ENCODE measurements at regions not wholly inside any gene's neighbourhood (a gene's known extent, or its start where the extent isn't known, plus 50 kb on each side); places are given as distances from the start of the nearest gene placed in this dataset.

- Histone ChIP-seq H4K91ac (ENCODE audit: low read depth, low read length) (no peak overlapping the region), H4K8ac (ENCODE audit: low read depth, low read length) (no peak overlapping the region), H3K4me1 (ENCODE audit: control insufficient read depth in 1 of 2, insufficient read depth in 2 of 2, low read length in 2 of 2) (no peaks in the 10 kb centered on the region), H2BK5ac (ENCODE audit: low read depth, low read length, poor library complexity) (no peak overlapping the region), H3K9ac (ENCODE audit: low read length) (no peak overlapping the region), H3K79me1 (ENCODE audit: low read length) (no peaks in the 10 kb centered on the region), H3K9me3 (ENCODE audit: insufficient read depth, low read depth, low read length) (no peaks in the 10 kb centered on the region), H4K12ac (ENCODE audit: low read depth, low read length) (no peak overlapping the region), H3K4ac (ENCODE audit: low read depth, low read length) (no peak overlapping the region), H3K27me3 (ENCODE audit: insufficient read depth, low read length) (no peaks in the 10 kb centered on the region), H3K14ac (ENCODE audit: low read length) (no peak overlapping the region), H2AK5ac (ENCODE audit: low read length) (no peak overlapping the region), H2BK120ac (ENCODE audit: insufficient read depth, low read length, poor library complexity) (no peak overlapping the region), H3K36me3 (ENCODE audit: control insufficient read depth in 1 of 2, insufficient read depth in 2 of 2, low read length in 2 of 2) (no peaks in the 10 kb centered on the region), H3K79me2 (ENCODE audit: control insufficient read depth, insufficient read depth, low read length, poor library complexity) (no peaks in the 10 kb centered on the region), H3K27ac (ENCODE audit: low read depth, low read length) (no peak overlapping the region), H2AFZ (ENCODE audit: insufficient read depth, low read length, poor library complexity) (no peak overlapping the region), H3K23ac (ENCODE audit: low read length) (no peak overlapping the region), H3K18ac (ENCODE audit: low read length) (no peak overlapping the region), H3K4me3 (ENCODE audit: low read depth, low read length) (no peak overlapping the region), H2BK12ac (ENCODE audit: low read length) (no peak overlapping the region), H3K4me2 (ENCODE audit: low read length) (no peak overlapping the region)
- WGBS (ENCODE audit: extremely low coverage, insufficient coverage, insufficient read length): no CpG with 5 or more reads among the region's 11 CpGs
- DNase-seq: peak; percentile 20 to 39
These were observed 172.4 kb upstream of the SSTR4 start for GRCh38 chr20:22862671-22863230.

- no CpG with 5 or more reads among the region's 4 CpGs for WGBS (ENCODE audit: extremely low coverage, insufficient coverage, insufficient read length)
These were observed 171.3 kb upstream of the SSTR4 start for GRCh38 chr20:22863826-22864225.

GRCh38 chr20:22866812-22867341 is 168.2 kb upstream of the SSTR4 start:
- no peaks in the 10 kb centered on the region for H3K4me1 ChIP-seq (ENCODE audit: control insufficient read depth in 1 of 2, insufficient read depth in 2 of 2, low read length in 2 of 2)
- H3K4me3 ChIP-seq (ENCODE audit: low read depth, low read length): no peak overlapping the region
- H4K12ac ChIP-seq (ENCODE audit: low read depth, low read length): no peak overlapping the region
- H3K4ac ChIP-seq (ENCODE audit: low read depth, low read length): no peak overlapping the region
- no peak overlapping the region for H2AK5ac ChIP-seq (ENCODE audit: low read length)
- H4K91ac ChIP-seq (ENCODE audit: low read depth, low read length): no peak overlapping the region
- no peak overlapping the region for H3K18ac ChIP-seq (ENCODE audit: low read length)
- H3K9me3 ChIP-seq (ENCODE audit: insufficient read depth, low read depth, low read length): no peaks in the 10 kb centered on the region
- H3K4me2 ChIP-seq (ENCODE audit: low read length): no peak overlapping the region
- H4K8ac ChIP-seq (ENCODE audit: low read depth, low read length): no peak overlapping the region
- no peak overlapping the region for H3K27ac ChIP-seq (ENCODE audit: low read depth, low read length)
- no peak overlapping the region for H3K9ac ChIP-seq (ENCODE audit: low read length)
- DNase-seq: no peak
- H2BK12ac ChIP-seq (ENCODE audit: low read length): no peak overlapping the region
- no peak overlapping the region for H2BK5ac ChIP-seq (ENCODE audit: low read depth, low read length, poor library complexity)
- H3K79me1 ChIP-seq (ENCODE audit: low read length): no peaks in the 10 kb centered on the region
- no peaks in the 10 kb centered on the region for H3K27me3 ChIP-seq (ENCODE audit: insufficient read depth, low read length)
- no peak overlapping the region for H3K23ac ChIP-seq (ENCODE audit: low read length)
- no peaks in the 10 kb centered on the region for H3K79me2 ChIP-seq (ENCODE audit: control insufficient read depth, insufficient read depth, low read length, poor library complexity)
- H3K14ac ChIP-seq (ENCODE audit: low read length): no peak overlapping the region
- no peak overlapping the region for H2AFZ ChIP-seq (ENCODE audit: insufficient read depth, low read length, poor library complexity)
- H2BK120ac ChIP-seq (ENCODE audit: insufficient read depth, low read length, poor library complexity): no peak overlapping the region
- no CpG with 5 or more reads among the region's 2 CpGs for WGBS (ENCODE audit: extremely low coverage, insufficient coverage, insufficient read length)
- no peaks in the 10 kb centered on the region for H3K36me3 ChIP-seq (ENCODE audit: control insufficient read depth in 1 of 2, insufficient read depth in 2 of 2, low read length in 2 of 2)

More at GRCh38 chr20:22863826-22864225, 171.3 kb upstream of the SSTR4 start:
- no peak overlapping the region for H3K23ac ChIP-seq (ENCODE audit: low read length)
- H3K27me3 ChIP-seq (ENCODE audit: insufficient read depth, low read length): no peaks in the 10 kb centered on the region
- H3K14ac ChIP-seq (ENCODE audit: low read length): no peak overlapping the region
- no peak overlapping the region for H2AK5ac ChIP-seq (ENCODE audit: low read length)
- no peaks in the 10 kb centered on the region for H3K79me2 ChIP-seq (ENCODE audit: control insufficient read depth, insufficient read depth, low read length, poor library complexity)
- no peaks in the 10 kb centered on the region for H3K4me1 ChIP-seq (ENCODE audit: control insufficient read depth in 1 of 2, insufficient read depth in 2 of 2, low read length in 2 of 2)
- H3K18ac ChIP-seq (ENCODE audit: low read length): no peak overlapping the region
- H2BK5ac ChIP-seq (ENCODE audit: low read depth, low read length, poor library complexity): no peak overlapping the region
- no peaks in the 10 kb centered on the region for H3K9me3 ChIP-seq (ENCODE audit: insufficient read depth, low read depth, low read length)
- no peaks in the 10 kb centered on the region for H3K79me1 ChIP-seq (ENCODE audit: low read length)
- H2BK120ac ChIP-seq (ENCODE audit: insufficient read depth, low read length, poor library complexity): no peak overlapping the region
- no peak overlapping the region for H4K8ac ChIP-seq (ENCODE audit: low read depth, low read length)
- no peak overlapping the region for H2AFZ ChIP-seq (ENCODE audit: insufficient read depth, low read length, poor library complexity)
- no peak overlapping the region for H2BK12ac ChIP-seq (ENCODE audit: low read length)
- no peak overlapping the region for H3K9ac ChIP-seq (ENCODE audit: low read length)
- H4K91ac ChIP-seq (ENCODE audit: low read depth, low read length): no peak overlapping the region
- H3K4me3 ChIP-seq (ENCODE audit: low read depth, low read length): no peak overlapping the region
- no peak for DNase-seq
- no peak overlapping the region for H3K4ac ChIP-seq (ENCODE audit: low read depth, low read length)
- no peak overlapping the region for H4K12ac ChIP-seq (ENCODE audit: low read depth, low read length)
- no peaks in the 10 kb centered on the region for H3K36me3 ChIP-seq (ENCODE audit: control insufficient read depth in 1 of 2, insufficient read depth in 2 of 2, low read length in 2 of 2)
- no peak overlapping the region for H3K4me2 ChIP-seq (ENCODE audit: low read length)
- no peak overlapping the region for H3K27ac ChIP-seq (ENCODE audit: low read depth, low read length)

GRCh38 chr20:22878166-22878565 is 156.9 kb upstream of the SSTR4 start:
- H3K18ac ChIP-seq (ENCODE audit: low read length): no peak overlapping the region
- WGBS (ENCODE audit: extremely low coverage, insufficient coverage, insufficient read length): no CpG with 5 or more reads among the region's 4 CpGs
- no peak overlapping the region for H3K14ac ChIP-seq (ENCODE audit: low read length)
- H3K9me3 ChIP-seq (ENCODE audit: insufficient read depth, low read depth, low read length): no peaks in the 10 kb centered on the region
- H2BK5ac ChIP-seq (ENCODE audit: low read depth, low read length, poor library complexity): no peak overlapping the region
- no peaks in the 10 kb centered on the region for H3K79me2 ChIP-seq (ENCODE audit: control insufficient read depth, insufficient read depth, low read length, poor library complexity)
- H2AK5ac ChIP-seq (ENCODE audit: low read length): no peak overlapping the region
- no peaks in the 10 kb centered on the region for H3K79me1 ChIP-seq (ENCODE audit: low read length)
- no peak overlapping the region for H3K9ac ChIP-seq (ENCODE audit: low read length)
- peaks cover 2% of the 10 kb centered on the region for H3K27me3 ChIP-seq (ENCODE audit: insufficient read depth, low read length)
- H2BK120ac ChIP-seq (ENCODE audit: insufficient read depth, low read length, poor library complexity): no peak overlapping the region
- H2AFZ ChIP-seq (ENCODE audit: insufficient read depth, low read length, poor library complexity): no peak overlapping the region
- no peak overlapping the region for H4K12ac ChIP-seq (ENCODE audit: low read depth, low read length)
- no peak overlapping the region for H4K91ac ChIP-seq (ENCODE audit: low read depth, low read length)
- no peaks in the 10 kb centered on the region for H3K36me3 ChIP-seq (ENCODE audit: control insufficient read depth in 1 of 2, insufficient read depth in 2 of 2, low read length in 2 of 2)
- no peak overlapping the region for H3K27ac ChIP-seq (ENCODE audit: low read depth, low read length)
- no peak overlapping the region for H3K4me3 ChIP-seq (ENCODE audit: low read depth, low read length)
- no peak overlapping the region for H3K4ac ChIP-seq (ENCODE audit: low read depth, low read length)
- H3K4me1 ChIP-seq (ENCODE audit: control insufficient read depth in 1 of 2, insufficient read depth in 2 of 2, low read length in 2 of 2): no peaks in the 10 kb centered on the region
- no peak overlapping the region for H3K4me2 ChIP-seq (ENCODE audit: low read length)
- H2BK12ac ChIP-seq (ENCODE audit: low read length): no peak overlapping the region
- DNase-seq: no peak
- no peak overlapping the region for H4K8ac ChIP-seq (ENCODE audit: low read depth, low read length)
- H3K23ac ChIP-seq (ENCODE audit: low read length): no peak overlapping the region
